BJ (cell line): ENCODE measurements at regions not wholly inside any gene's neighbourhood (a gene's known extent, or its start where the extent isn't known, plus 50 kb on each side); places are given as distances from the start of the nearest gene placed in this dataset.

ENCODE experiments used
- CTCF ChIA-PET: fragments of 350-600 bp; formaldehyde crosslinking; extraction: SDS; loops from one replicate; lab custom pipeline; 2021; ENCODE audit warnings: antibody characterized with exemption, inconsistent platforms; lab: Yijun Ruan, JAX
- POLR2A ChIA-PET: fragments of 300-600 bp; sonication (Branson Sonifier 250); formaldehyde crosslinking; extraction: SDS; loops from one replicate; lab custom pipeline; 2021; ENCODE audit warnings: antibody characterized with exemption; lab: Charles Lee
- DNase-seq: peaks from one replicate; pipeline ENCODE4 v3.0.0-alpha.2; 2011; ENCODE audit warnings: low read depth
- H3K27me3 ChIP-seq: 2 replicates; pipeline ENCODE4 v1.6.0; 2011; ENCODE audit warnings: low read length; ENCODE audit not compliant: control insufficient read depth, insufficient read depth
- H3K36me3 ChIP-seq: 2 replicates; pipeline ENCODE4 v1.5.1; 2011; ENCODE audit warnings: low read length; ENCODE audit not compliant: control insufficient read depth, insufficient read depth
- H3K4me3 ChIP-seq: 2 replicates; pipeline ENCODE4 v1.5.1; 2011; ENCODE audit warnings: low read depth, mild to moderate bottlenecking, control low read depth, low read length
- CTCF ChIP-seq: IDR thresholded peaks from 2 replicates; pipeline ENCODE4 v1.5.1; 2011; ENCODE audit warnings: low read depth, mild to moderate bottlenecking, control low read depth, inconsistent platforms, low read length, moderate library complexity; ENCODE audit not compliant: insufficient read depth

- POLR2A ChIA-PET: no interaction called here
- CTCF ChIA-PET: no interaction called here
- no peak overlapping the region for H3K4me3 ChIP-seq
Observed at GRCh38 chr16:62903961-62904502, 867.8 kb upstream of the CDH8 start.

GRCh38 chr16:62899737-62900136, 863.5 kb upstream of the CDH8 start:
- Histone ChIP-seq H3K36me3 (no peaks in the 10 kb centered on the region), H3K27me3 (no peaks in the 10 kb centered on the region), H3K4me3 (no peak overlapping the region)
- ChIA-PET CTCF (no interaction called here), POLR2A (no interaction called here)
- no peak for DNase-seq
- TF ChIP-seq CTCF: no peak

More at GRCh38 chr16:62903961-62904502, 867.8 kb upstream of the CDH8 start:
- TF ChIP-seq CTCF: no peak
- DNase-seq: no peak
- Histone ChIP-seq H3K36me3 (no peaks in the 10 kb centered on the region), H3K27me3 (no peaks in the 10 kb centered on the region)

- ChIA-PET CTCF (no interaction called here), POLR2A (no interaction called here)
Observed at GRCh38 chr16:62889097-62889496, 852.9 kb upstream of the CDH8 start.

GRCh38 chr16:62883509-62883908, 847.3 kb upstream of the CDH8 start:
- Histone ChIP-seq H3K4me3 (no peak overlapping the region), H3K36me3 (no peaks in the 10 kb centered on the region), H3K27me3 (no peaks in the 10 kb centered on the region)
- no peak for DNase-seq
- ChIA-PET POLR2A (no interaction called here), CTCF (no interaction called here)
- no peak for TF ChIP-seq CTCF

More at GRCh38 chr16:62889097-62889496, 852.9 kb upstream of the CDH8 start:
- Histone ChIP-seq H3K4me3 (no peak overlapping the region), H3K27me3 (no peaks in the 10 kb centered on the region), H3K36me3 (no peaks in the 10 kb centered on the region)
- no peak for DNase-seq
- TF ChIP-seq CTCF: no peak

GRCh38 chr16:62882552-62883221, 846.4 kb upstream of the CDH8 start:
- no peak for TF ChIP-seq CTCF
- no peak for DNase-seq
- H3K27me3 ChIP-seq: no peaks in the 10 kb centered on the region
- ChIA-PET CTCF (no interaction called here), POLR2A (no interaction called here)
- no peak overlapping the region for H3K4me3 ChIP-seq
- no peaks in the 10 kb centered on the region for H3K36me3 ChIP-seq
